Mucosa of descending colon (tissue), 3 donors: ENCODE measurements at regions not wholly inside any gene's neighbourhood (a gene's known extent, or its start where the extent isn't known, plus 50 kb on each side); places are given as distances from the start of the nearest gene placed in this dataset.

Source experiments
- ATAC-seq: fragments of 200-7000 bp; cut with Tn5 transposase; one replicate; pipeline ENCODE4 v1.9.1; 2020; ENCODE audit warnings: mild to moderate bottlenecking, moderate library complexity
- DNase-seq, 3 donors: peaks; one replicate each; pipeline ENCODE4 v3.0.0-alpha.2; 2020
- H3K36me3 ChIP-seq: fragments of 200-600 bp; one replicate; pipeline ENCODE4 v1.8.0; 2021; ENCODE audit warnings: low read depth, mild to moderate bottlenecking
- H3K4me1 ChIP-seq: fragments of 200-600 bp; one replicate; pipeline ENCODE4 v1.8.0; 2021; ENCODE audit warnings: low read depth, mild to moderate bottlenecking
- H3K4me3 ChIP-seq: fragments of 200-600 bp; one replicate; pipeline ENCODE4 v1.8.0; 2021; ENCODE audit warnings: mild to moderate bottlenecking
- H3K9me3 ChIP-seq: fragments of 200-600 bp; one replicate; pipeline ENCODE4 v1.8.0; 2021; ENCODE audit warnings: mild to moderate bottlenecking
- intact Hi-C, 2 donors: fragments of 100-400 bp; cut with DNase I in 1 of 2; cut with micrococcal nuclease in 1 of 2; formaldehyde crosslinking; loops; one replicate each; pipeline versions ENCODE4 v1.11.0 to v1.11.1; 2022; cut with DNase I, micrococcal nuclease
- TF ChIP-seq, protein P1 (sequence below): fragments of 200-600 bp; IDR thresholded peaks from one replicate; pipeline ENCODE4 v1.8.0; 2022; ENCODE audit warnings: antibody characterized with exemption, mild to moderate bottlenecking
- donor health status: DM: no; HTN: no; CAD: no; lungs with moderate emphysema.
- donor health status: DM: no; HTN: no; CAD: no.
- donor health status: DM: no; HTN: yes; CAD: no.

DNA sequence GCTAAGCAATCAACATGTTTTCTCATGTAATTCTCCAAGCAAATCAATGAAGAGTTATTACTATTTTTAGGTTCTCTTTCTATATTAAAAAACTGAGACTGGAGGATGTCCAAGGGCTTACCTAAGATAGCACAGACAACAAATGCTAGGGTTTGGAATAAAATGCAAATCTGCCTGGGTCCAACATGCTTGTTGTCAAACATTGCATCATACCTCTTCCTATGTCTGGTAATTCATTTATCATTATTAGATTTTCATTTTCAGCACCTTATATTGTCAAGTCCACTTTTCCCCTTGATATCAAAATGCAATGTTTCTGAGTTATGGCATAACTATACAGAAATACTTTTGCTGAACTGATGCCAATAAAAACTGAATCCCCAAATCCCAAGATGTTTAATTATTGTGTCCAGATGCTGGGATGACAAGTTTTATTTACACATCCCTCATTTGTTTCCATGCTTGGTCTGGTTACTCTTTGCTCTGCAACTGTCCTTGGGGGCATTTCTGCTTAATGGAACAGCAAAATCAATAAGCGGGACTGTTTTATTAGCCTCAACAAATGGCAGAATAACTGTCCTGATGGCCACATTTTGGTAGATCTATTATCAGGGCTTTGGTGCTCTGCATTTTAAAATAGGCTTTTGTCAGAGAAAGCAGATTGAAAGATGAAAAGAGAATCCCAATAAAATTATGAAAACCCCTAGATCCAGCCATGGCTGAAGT lies 86.0 kb downstream of the C11orf87 start:
- no peak overlapping the region for H3K4me3 ChIP-seq
- H3K9me3 ChIP-seq: no peaks in the 10 kb centered on the region
- DNase-seq: no peak
- TF ChIP-seq, protein P1, sequence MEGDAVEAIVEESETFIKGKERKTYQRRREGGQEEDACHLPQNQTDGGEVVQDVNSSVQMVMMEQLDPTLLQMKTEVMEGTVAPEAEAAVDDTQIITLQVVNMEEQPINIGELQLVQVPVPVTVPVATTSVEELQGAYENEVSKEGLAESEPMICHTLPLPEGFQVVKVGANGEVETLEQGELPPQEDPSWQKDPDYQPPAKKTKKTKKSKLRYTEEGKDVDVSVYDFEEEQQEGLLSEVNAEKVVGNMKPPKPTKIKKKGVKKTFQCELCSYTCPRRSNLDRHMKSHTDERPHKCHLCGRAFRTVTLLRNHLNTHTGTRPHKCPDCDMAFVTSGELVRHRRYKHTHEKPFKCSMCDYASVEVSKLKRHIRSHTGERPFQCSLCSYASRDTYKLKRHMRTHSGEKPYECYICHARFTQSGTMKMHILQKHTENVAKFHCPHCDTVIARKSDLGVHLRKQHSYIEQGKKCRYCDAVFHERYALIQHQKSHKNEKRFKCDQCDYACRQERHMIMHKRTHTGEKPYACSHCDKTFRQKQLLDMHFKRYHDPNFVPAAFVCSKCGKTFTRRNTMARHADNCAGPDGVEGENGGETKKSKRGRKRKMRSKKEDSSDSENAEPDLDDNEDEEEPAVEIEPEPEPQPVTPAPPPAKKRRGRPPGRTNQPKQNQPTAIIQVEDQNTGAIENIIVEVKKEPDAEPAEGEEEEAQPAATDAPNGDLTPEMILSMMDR: no peak
- no peaks in the 10 kb centered on the region for H3K36me3 ChIP-seq
- intact Hi-C loops: no loop called here
- ATAC-seq: no peak
- no peaks in the 10 kb centered on the region for H3K4me1 ChIP-seq

DNA sequence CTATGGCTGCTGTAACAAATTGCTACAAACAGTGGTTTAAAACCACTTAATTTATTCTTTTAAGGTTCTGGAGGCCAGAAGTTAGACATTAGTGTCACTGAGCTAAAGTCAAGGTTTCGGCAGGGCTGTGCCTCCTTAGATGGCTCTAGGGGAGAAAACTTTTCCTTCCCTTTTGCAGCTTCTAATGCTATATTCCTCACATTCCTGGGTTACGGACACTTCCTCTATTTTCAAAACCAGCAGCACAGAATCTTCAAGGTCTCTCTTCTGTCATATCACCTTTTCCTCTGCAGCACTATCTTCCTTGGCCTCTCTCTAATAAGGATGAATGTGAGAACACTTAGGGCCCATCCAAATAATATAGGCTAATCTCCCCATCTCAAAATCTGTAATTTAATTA lies 87.0 kb downstream of the C11orf87 start:
- Histone ChIP-seq H3K4me1 (no peaks in the 10 kb centered on the region), H3K36me3 (no peaks in the 10 kb centered on the region), H3K9me3 (no peaks in the 10 kb centered on the region), H3K4me3 (no peak overlapping the region)
- ATAC-seq (no peak), DNase-seq (no peak)
- intact Hi-C loops: no loop called here
- TF ChIP-seq, protein P1: no peak

GRCh38 chr11:109510316-109510715 lies 88.3 kb downstream of the C11orf87 start:
- ATAC-seq: no peak
- Histone ChIP-seq H3K4me1 (no peaks in the 10 kb centered on the region), H3K36me3 (no peaks in the 10 kb centered on the region), H3K9me3 (no peaks in the 10 kb centered on the region), H3K4me3 (no peak overlapping the region)
- TF ChIP-seq, protein P1: no peak
- intact Hi-C loops: no loop called here
- DNase-seq: no peak

DNA sequence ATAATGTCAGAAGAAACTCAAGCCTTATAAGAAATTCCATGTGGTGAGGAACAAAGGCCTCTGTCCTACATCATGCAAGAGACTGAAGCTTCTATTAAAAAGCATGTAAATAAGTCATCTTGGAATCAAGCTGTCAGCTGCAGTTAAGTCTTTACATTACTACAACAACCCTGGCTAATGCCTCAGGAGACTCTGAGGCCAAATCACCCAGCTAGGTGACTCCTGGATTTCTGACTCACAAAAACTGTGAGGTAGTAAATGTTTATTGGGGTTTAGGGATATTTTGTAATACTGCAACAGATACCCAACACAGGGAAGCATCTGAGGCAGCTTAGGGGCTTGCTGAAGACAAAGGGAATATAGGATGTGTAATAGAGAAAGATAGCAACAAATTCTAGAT lies 89.6 kb downstream of the C11orf87 start:
- intact Hi-C loops: no loop called here

GRCh38 chr11:109512249-109512648 lies 90.3 kb downstream of the C11orf87 start:
- intact Hi-C loops: no loop called here
- TF ChIP-seq, protein P1: no peak

More for the DNA sequence above, 89.6 kb downstream of the C11orf87 start:
- ATAC-seq (no peak), DNase-seq (no peak)
- TF ChIP-seq, protein P1: no peak
- H3K36me3 ChIP-seq: no peaks in the 10 kb centered on the region
- H3K4me3 ChIP-seq: no peak overlapping the region
- no peaks in the 10 kb centered on the region for H3K9me3 ChIP-seq
- H3K4me1 ChIP-seq: no peaks in the 10 kb centered on the region

More at GRCh38 chr11:109512249-109512648, 90.3 kb downstream of the C11orf87 start:
- no peaks in the 10 kb centered on the region for H3K9me3 ChIP-seq
- H3K36me3 ChIP-seq: no peaks in the 10 kb centered on the region
- DNase-seq (no peak), ATAC-seq (no peak)
- H3K4me1 ChIP-seq: no peaks in the 10 kb centered on the region
- no peak overlapping the region for H3K4me3 ChIP-seq
